ENCODE measurements at regions not wholly inside any gene's neighbourhood (a gene's known extent, or its start where the extent isn't known, plus 50 kb on each side); places are given as distances from the start of the nearest gene placed in this dataset.
"Not testable (repeated sequence)": the region's sequence is repeated elsewhere in the genome, so short reads cannot be mapped to it uniquely, and the experiment has no call there.

- DNase-seq, result no peak
These were observed 203.6 kb upstream of the NR2F2 start for GRCh38 chr15:96126859-96127258.

GRCh38 chr15:96130734-96131133 is 199.8 kb upstream of the NR2F2 start:
- no peak for DNase-seq

- DNase-seq, result no peak
These were observed 198.4 kb upstream of the NR2F2 start for GRCh38 chr15:96132126-96132525.

GRCh38 chr15:96135166-96136093 is 195.1 kb upstream of the NR2F2 start:
- DNase-seq, result no peak

- DNase-seq, result no peak
These were observed 191.5 kb upstream of the NR2F2 start for GRCh38 chr15:96138985-96139384.

GRCh38 chr15:96142498-96142897 is 188.0 kb upstream of the NR2F2 start:
- DNase-seq, result no peak

GRCh38 chr15:96144734-96145133 is 185.8 kb upstream of the NR2F2 start:
- DNase-seq, result no peak

GRCh38 chr15:96146726-96147125 is 183.8 kb upstream of the NR2F2 start:
- DNase-seq, result no peak

GRCh38 chr15:96147267-96147666 is 183.2 kb upstream of the NR2F2 start:
- DNase-seq, result no peak

GRCh38 chr15:96150254-96150653 is 180.2 kb upstream of the NR2F2 start:
- no peak for DNase-seq

- DNase-seq, result not testable (repeated sequence)
These were observed 178.8 kb upstream of the NR2F2 start for GRCh38 chr15:96151749-96152148.

- no peak for DNase-seq
These were observed 176.6 kb upstream of the NR2F2 start for GRCh38 chr15:96153929-96154328.

- no peak for DNase-seq
These were observed 171.6 kb upstream of the NR2F2 start for GRCh38 chr15:96158938-96159337.

GRCh38 chr15:96160269-96160668 is 170.2 kb upstream of the NR2F2 start:
- DNase-seq, result no peak

GRCh38 chr15:96160800-96161199 is 169.7 kb upstream of the NR2F2 start:
- DNase-seq, result no peak

- DNase-seq, result no peak
These were observed 168.2 kb upstream of the NR2F2 start for GRCh38 chr15:96162322-96162721.

GRCh38 chr15:96165081-96165480 is 165.4 kb upstream of the NR2F2 start:
- DNase-seq, result no peak

- no peak for DNase-seq
These were observed 164.7 kb upstream of the NR2F2 start for GRCh38 chr15:96165775-96166174.

GRCh38 chr15:96166223-96167200 is 164.0 kb upstream of the NR2F2 start:
- DNase-seq, result no peak

- not testable (repeated sequence) for DNase-seq
These were observed 159.9 kb upstream of the NR2F2 start for GRCh38 chr15:96170616-96170978.

GRCh38 chr15:96170979-96171739 is 159.3 kb upstream of the NR2F2 start:
- no peak for DNase-seq

GRCh38 chr15:96171853-96172296 is 158.6 kb upstream of the NR2F2 start:
- DNase-seq, result no peak

GRCh38 chr15:96172417-96172816 is 158.1 kb upstream of the NR2F2 start:
- no peak for DNase-seq
